Lung (tissue), 11 donors: ENCODE measurements at regions not wholly inside any gene's neighbourhood (a gene's known extent, or its start where the extent isn't known, plus 50 kb on each side); places are given as distances from the start of the nearest gene placed in this dataset.
"Not testable (repeated sequence)": the region's sequence is repeated elsewhere in the genome, so short reads cannot be mapped to it uniquely, and the experiment has no call there.

Experiments used
- ATAC-seq: fragments of 200-7000 bp; cut with Tn5 transposase; one replicate; pipeline ENCODE4 v1.9.1; 2020; ENCODE audit warnings: moderate number of reproducible peaks; ENCODE audit not compliant: insufficient read depth, low FRiP score
- DNase-seq, 3 donors: peaks; one replicate each; pipeline ENCODE4 v3.0.0-alpha.2; 2013 to 2017
- H3K27ac ChIP-seq, 2 donors: one replicate each; pipeline ENCODE4 v1.5.1; 2013; ENCODE audit warnings: mild to moderate bottlenecking in 2 of 2, moderate library complexity in 2 of 2, control low read depth in 1 of 2, inconsistent platforms in 1 of 2, low read depth in 1 of 2, low read length in 1 of 2
- H3K27me3 ChIP-seq, 3 donors: one replicate each; pipeline ENCODE4 v1.5.1; 2013; ENCODE audit warnings: low read length in 2 of 3; ENCODE audit not compliant: control insufficient read depth in 3 of 3, insufficient read depth in 3 of 3
- H3K36me3 ChIP-seq, 4 donors: one replicate each; pipeline ENCODE4 v1.5.1; 2013; ENCODE audit warnings: low read length in 4 of 4, mild to moderate bottlenecking in 1 of 4, moderate library complexity in 1 of 4; ENCODE audit not compliant: control insufficient read depth in 4 of 4, insufficient read depth in 4 of 4
- H3K4me1 ChIP-seq, 5 donors: one replicate each; pipeline ENCODE4 v1.5.1; 2013; ENCODE audit warnings: low read length in 5 of 5, mild to moderate bottlenecking in 2 of 5, moderate library complexity in 1 of 5; ENCODE audit not compliant: control insufficient read depth in 5 of 5, insufficient read depth in 5 of 5
- H3K4me3 ChIP-seq: one replicate; pipeline ENCODE4 v1.5.1; 2013; ENCODE audit warnings: mild to moderate bottlenecking, control low read depth, moderate library complexity
- H3K9ac ChIP-seq, 2 donors: one replicate each; pipeline ENCODE4 v1.5.1; 2013; ENCODE audit warnings: low read length in 2 of 2, control low read depth in 1 of 2; ENCODE audit not compliant: insufficient read depth in 1 of 2
- H3K9me3 ChIP-seq, 4 donors: one replicate each; pipeline ENCODE4 v1.5.1; 2013; ENCODE audit warnings: low read length in 3 of 4, mild to moderate bottlenecking in 1 of 4, moderate library complexity in 1 of 4; ENCODE audit not compliant: control insufficient read depth in 4 of 4, insufficient read depth in 3 of 4
- WGBS, 2 donors: extraction: QIAGEN DNeasy Blood & Tissue Kit; methylation state at CpG; one replicate each; pipeline ENCODE4 v1.1.7; 2013; 5-methylcytosine and 5-hydroxymethylcytosine counted together
- TF ChIP-seq, protein P1 (sequence below): IDR thresholded peaks from 2 replicates; pipeline ENCODE4 v1.5.1; 2012; ENCODE audit warnings: mild to moderate bottlenecking; ENCODE audit errors: control extremely low read depth, extremely low read depth
- donor health status: control.
- donor health status: control.
- donor health status: Bipolar disorder and iron deficiency.
- donor health status: healthy.
- donor health status: DM: yes; HTN: yes; CAD: no.

DNA sequence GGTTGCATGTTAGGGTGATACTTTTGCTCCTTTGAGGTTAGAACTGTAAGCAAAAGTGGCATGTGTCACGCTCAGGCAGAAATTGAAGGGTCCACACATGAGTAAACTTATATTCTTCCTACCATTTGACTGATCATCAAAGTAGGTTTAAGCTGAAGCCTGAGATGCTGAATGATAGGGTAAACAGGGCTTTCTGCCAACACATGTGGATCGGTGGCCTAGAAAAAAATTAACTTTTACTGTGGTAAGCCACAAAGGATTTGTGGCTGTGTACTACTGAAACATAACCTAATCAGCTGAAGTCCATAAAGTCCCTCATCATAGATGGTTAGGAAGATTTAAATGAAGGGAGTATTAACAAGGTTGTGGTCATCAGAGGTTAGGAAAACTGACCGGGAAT lies 1070.1 kb downstream of the STPG2 start:
- H3K27ac ChIP-seq, result no peak overlapping the region
- H3K9me3 ChIP-seq, result peaks cover 0 to 3% (median 0%) of the 10 kb centered on the region in 4 donors
- H3K27me3 ChIP-seq, result no peaks in the 10 kb centered on the region
- WGBS, 2 donors, result 52 to 58% methylated on average over 3 of the region's 3 CpGs
- no peaks in the 10 kb centered on the region for H3K4me1 ChIP-seq
- DNase-seq (no peak), ATAC-seq (no peak)
- H3K36me3 ChIP-seq, result no peaks in the 10 kb centered on the region
- H3K9ac ChIP-seq, result no peak overlapping the region
- H3K4me3 ChIP-seq, result no peak overlapping the region
- TF ChIP-seq, protein P1, sequence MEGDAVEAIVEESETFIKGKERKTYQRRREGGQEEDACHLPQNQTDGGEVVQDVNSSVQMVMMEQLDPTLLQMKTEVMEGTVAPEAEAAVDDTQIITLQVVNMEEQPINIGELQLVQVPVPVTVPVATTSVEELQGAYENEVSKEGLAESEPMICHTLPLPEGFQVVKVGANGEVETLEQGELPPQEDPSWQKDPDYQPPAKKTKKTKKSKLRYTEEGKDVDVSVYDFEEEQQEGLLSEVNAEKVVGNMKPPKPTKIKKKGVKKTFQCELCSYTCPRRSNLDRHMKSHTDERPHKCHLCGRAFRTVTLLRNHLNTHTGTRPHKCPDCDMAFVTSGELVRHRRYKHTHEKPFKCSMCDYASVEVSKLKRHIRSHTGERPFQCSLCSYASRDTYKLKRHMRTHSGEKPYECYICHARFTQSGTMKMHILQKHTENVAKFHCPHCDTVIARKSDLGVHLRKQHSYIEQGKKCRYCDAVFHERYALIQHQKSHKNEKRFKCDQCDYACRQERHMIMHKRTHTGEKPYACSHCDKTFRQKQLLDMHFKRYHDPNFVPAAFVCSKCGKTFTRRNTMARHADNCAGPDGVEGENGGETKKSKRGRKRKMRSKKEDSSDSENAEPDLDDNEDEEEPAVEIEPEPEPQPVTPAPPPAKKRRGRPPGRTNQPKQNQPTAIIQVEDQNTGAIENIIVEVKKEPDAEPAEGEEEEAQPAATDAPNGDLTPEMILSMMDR, result no peak

DNA sequence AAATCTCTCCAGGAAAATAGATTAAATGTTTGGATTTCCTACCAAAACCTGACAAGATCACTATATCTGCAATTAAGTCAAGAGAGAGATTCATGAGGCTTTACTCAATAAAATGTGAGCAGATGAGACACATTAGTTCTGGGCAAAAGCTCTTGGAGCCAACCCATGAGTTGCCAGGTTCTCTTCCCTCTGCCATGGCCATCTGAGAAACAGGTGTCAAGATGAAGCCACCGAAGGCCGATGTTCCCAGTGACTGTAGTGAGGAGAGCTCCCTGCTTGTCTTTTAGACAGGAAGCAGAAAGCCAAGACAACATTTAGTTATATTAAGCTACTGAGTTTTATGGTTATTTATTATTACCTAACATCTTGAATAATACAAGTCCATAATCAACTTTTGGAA lies 1068.7 kb downstream of the STPG2 start:
- no peak for DNase-seq
- no peak overlapping the region for H3K9ac ChIP-seq
- H3K4me1 ChIP-seq, result no peaks in the 10 kb centered on the region
- no peak for ATAC-seq
- TF ChIP-seq, protein P1, result no peak
- no peak overlapping the region for H3K4me3 ChIP-seq
- WGBS, 2 donors, result 97% methylated on average over 2 of the region's 2 CpGs
- H3K9me3 ChIP-seq, result peaks cover 0 to 3% (median 0%) of the 10 kb centered on the region in 4 donors
- H3K36me3 ChIP-seq, result no peaks in the 10 kb centered on the region
- H3K27me3 ChIP-seq, result no peaks in the 10 kb centered on the region
- no peak overlapping the region for H3K27ac ChIP-seq

DNA sequence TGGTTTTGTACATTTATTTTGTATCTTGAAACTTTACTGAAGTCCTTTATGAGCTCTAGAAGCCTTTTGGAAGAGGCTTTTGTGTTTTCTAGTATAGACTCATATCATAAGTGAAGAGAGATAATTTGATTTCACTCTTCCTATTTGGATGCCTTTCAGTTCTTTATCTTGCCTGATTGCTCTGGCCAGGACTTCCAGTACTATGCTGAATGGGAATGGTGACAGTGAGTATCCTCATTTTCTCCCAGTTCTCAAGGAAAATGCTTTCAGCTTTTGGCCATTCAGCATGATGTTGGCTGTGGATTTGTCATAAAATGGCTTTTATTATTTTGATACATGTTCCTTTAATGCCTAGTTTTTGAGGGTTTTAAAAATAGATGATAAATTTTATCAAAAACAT lies 1061.3 kb downstream of the STPG2 start:
- no peak for ATAC-seq
- TF ChIP-seq, protein P1, result no peak

DNA sequence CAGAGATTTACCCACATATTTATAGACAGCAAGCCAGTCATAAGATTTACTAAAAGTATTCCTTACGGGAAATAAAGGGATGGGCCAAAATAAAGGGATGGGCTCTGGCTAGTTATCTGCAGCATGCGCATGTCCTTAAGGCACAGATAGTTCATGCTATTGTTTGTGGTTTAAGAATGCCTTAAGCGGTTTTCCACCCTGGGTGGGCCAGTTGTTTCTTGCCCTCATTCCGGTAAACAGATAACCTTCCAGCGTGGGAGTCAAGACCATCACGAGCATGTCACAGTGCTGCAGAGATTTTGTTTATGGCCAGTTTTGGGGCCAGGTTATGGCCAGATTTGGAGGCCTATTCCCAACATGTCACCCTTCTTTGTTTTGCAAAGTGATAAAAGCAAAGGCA lies 1046.2 kb downstream of the STPG2 start:
- ATAC-seq, H3K9me3 ChIP-seq, H3K4me3 ChIP-seq, H3K27ac ChIP-seq, H3K27me3 ChIP-seq, H3K36me3 ChIP-seq, H3K4me1 ChIP-seq, DNase-seq, H3K9ac ChIP-seq: not testable (repeated sequence)
- 60 to 80% methylated on average over 6 of the region's 6 CpGs for WGBS, 2 donors

More for the DNA sequence above, 1061.3 kb downstream of the STPG2 start:
- Histone ChIP-seq H3K9ac (no peak overlapping the region), H3K4me3 (no peak overlapping the region), H3K9me3 (peaks cover 0 to 2% (median 0%) of the 10 kb centered on the region in 4 donors), H3K4me1 (no peaks in the 10 kb centered on the region), H3K27ac (no peak overlapping the region), H3K27me3 (no peaks in the 10 kb centered on the region), H3K36me3 (no peaks in the 10 kb centered on the region)
- DNase-seq, result no peak

DNA sequence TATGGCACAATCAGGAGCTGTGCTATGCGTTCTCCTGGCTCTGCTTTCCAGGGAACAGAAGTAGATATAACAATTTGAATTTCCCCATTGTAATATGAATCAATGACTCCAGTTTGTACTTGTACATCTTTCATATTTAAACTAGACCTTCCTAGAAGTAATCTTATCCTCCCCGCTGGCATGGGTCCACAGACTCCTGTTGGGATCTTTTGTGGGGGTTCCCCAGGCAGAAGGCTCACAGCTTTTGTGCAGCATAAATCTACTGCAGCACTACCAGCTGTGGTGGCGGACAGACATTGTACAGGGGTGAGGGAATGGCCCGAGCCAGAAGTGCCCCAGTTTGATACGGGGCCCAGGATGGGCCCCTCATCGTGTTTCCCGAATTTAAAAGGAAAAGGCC lies 1042.1 kb downstream of the STPG2 start:
- H3K4me1 ChIP-seq, ATAC-seq, DNase-seq, H3K27ac ChIP-seq, H3K27me3 ChIP-seq, H3K36me3 ChIP-seq, H3K4me3 ChIP-seq, H3K9ac ChIP-seq, H3K9me3 ChIP-seq: not testable (repeated sequence)
- WGBS, 2 donors, result 75 to 78% methylated on average over 7 of the region's 7 CpGs
